A549 (cell line): ENCODE measurements at regions not wholly inside any gene's neighbourhood (a gene's known extent, or its start where the extent isn't known, plus 50 kb on each side); places are given as distances from the start of the nearest gene placed in this dataset.

Experiments used
- ATAC-seq, 2 experiments: fragments of 200-7000 bp in 1 of 2; fragments of >200 bp in 1 of 2; cut with Nextera tagmentation in 1 of 2; cut with Tn5 transposase in 1 of 2; 3 replicates each; pipeline versions ENCODE4 v1.8.0 to v1.9.1; 2018 to 2020; ENCODE audit warnings: mild to moderate bottlenecking in 1 of 2, moderate library complexity in 1 of 2
- CTCF ChIA-PET: fragments of 300-600 bp; sonication (Branson Sonifier 250); formaldehyde crosslinking; extraction: SDS; loops from one replicate; lab custom pipeline; 2021; ENCODE audit warnings: antibody characterized with exemption, inconsistent platforms; lab: Yijun Ruan, JAX
- POLR2A ChIA-PET: fragments of 350-600 bp; formaldehyde crosslinking; extraction: SDS; loops from one replicate; lab custom pipeline; 2021; ENCODE audit warnings: antibody characterized with exemption, inconsistent platforms; lab: Yijun Ruan, JAX
- DNase-seq, 2 experiments: peaks; one replicate each; pipeline versions ENCODE4 v3.0.0 to v3.0.0-alpha.2; 2011 to 2016; ENCODE audit warnings: low read depth in 1 of 2, low spot score in 1 of 2
- FAIRE-seq: peaks from 2 replicates; lab custom pipeline; 2011; peaks lifted over from hg19 to GRCh38; lab: Jason Lieb, UNC
- H3K27ac ChIP-seq, 2 experiments: fragments of >200 bp; sonication (Bioruptor Twin); formaldehyde crosslinking; 3 replicates each; pipeline ENCODE4 v1.5.1; 2016 to 2017
- H3K4me1 ChIP-seq: fragments of >200 bp; sonication (Bioruptor Twin); formaldehyde crosslinking; 3 replicates; pipeline ENCODE4 v1.6.1; 2016
- H3K4me2 ChIP-seq: fragments of >200 bp; sonication (Bioruptor Twin); formaldehyde crosslinking; 3 replicates; pipeline ENCODE4 v1.6.1; 2016
- H3K4me3 ChIP-seq: fragments of >200 bp; sonication (Bioruptor Twin); formaldehyde crosslinking; 3 replicates; pipeline ENCODE4 v1.5.1; 2016
- H3K9me3 ChIP-seq: fragments of >200 bp; sonication (Bioruptor Twin); formaldehyde crosslinking; 3 replicates; pipeline ENCODE4 v1.6.1; 2016
- CBX2 ChIP-seq: fragments of 200-600 bp; sonication (generic); IDR thresholded peaks from 2 replicates; pipeline ENCODE4 v1.6.1; 2016; ENCODE audit warnings: low read depth, mild to moderate bottlenecking, borderline replicate concordance
- CBX8 ChIP-seq: fragments of 200-600 bp; sonication (generic); IDR thresholded peaks from 2 replicates; pipeline ENCODE4 v1.6.1; 2016
- CEBPB ChIP-seq, 2 experiments: fragments of >200 bp in 1 of 2; sonication (Bioruptor Twin) in 1 of 2; formaldehyde crosslinking in 1 of 2; IDR thresholded peaks; 2 replicates each; pipeline ENCODE4 v1.6.1; 2012 to 2016
- EHMT2 ChIP-seq: fragments of 200-600 bp; sonication (generic); IDR thresholded peaks from 2 replicates; pipeline ENCODE4 v1.6.1; 2016; ENCODE audit warnings: antibody characterized with exemption, low read depth, mild to moderate bottlenecking, moderate library complexity
- ESRRA ChIP-seq: fragments of 150-350 bp; IDR thresholded peaks from 2 replicates; pipeline ENCODE4 v1.6.1; 2014; ENCODE audit warnings: mild to moderate bottlenecking, low read length, borderline replicate concordance
- FOSB ChIP-seq: fragments of 250-450 bp; sonication (Bioruptor Pico); IDR thresholded peaks from 2 replicates; pipeline ENCODE4 v1.5.0; 2020; ENCODE audit warnings: mild to moderate bottlenecking, moderate library complexity
- HOXB13 ChIP-seq: fragments of 250-450 bp; sonication (Bioruptor Pico); IDR thresholded peaks from 2 replicates; pipeline ENCODE4 v1.5.0; 2020; ENCODE audit warnings: low read depth, mild to moderate bottlenecking, moderate library complexity
- JUNB ChIP-seq: fragments of >200 bp; sonication (Bioruptor Twin); formaldehyde crosslinking; IDR thresholded peaks from 2 replicates; pipeline ENCODE4 v1.6.1; 2016
- KDM1A ChIP-seq: fragments of 200-600 bp; sonication (generic); IDR thresholded peaks from 2 replicates; pipeline ENCODE4 v1.6.1; 2016; ENCODE audit warnings: low read depth, mild to moderate bottlenecking
- MAFK ChIP-seq: fragments of 450-650 bp; IDR thresholded peaks from 2 replicates; pipeline ENCODE4 v1.6.1; 2014; ENCODE audit not compliant: partially characterized antibody
- MAZ ChIP-seq: fragments of 150-350 bp; IDR thresholded peaks from 2 replicates; pipeline ENCODE4 v1.6.1; 2014; ENCODE audit warnings: antibody characterized with exemption, low read depth, low read length, borderline replicate concordance
- RAD21 ChIP-seq, 2 experiments: fragments of >200 bp in 1 of 2; sonication (Bioruptor Twin) in 1 of 2; formaldehyde crosslinking in 1 of 2; IDR thresholded peaks in 1 of 2; conservative IDR thresholded peaks in 1 of 2; 2 replicates in 1 of 2; 3 replicates in 1 of 2; pipeline ENCODE4 v1.6.1; 2012 to 2018; ENCODE audit warnings: inconsistent platforms in 1 of 2
- RARB ChIP-seq: fragments of 250-450 bp; sonication (Bioruptor Pico); IDR thresholded peaks from 2 replicates; pipeline ENCODE4 v1.8.0; 2021; ENCODE audit warnings: mild to moderate bottlenecking, moderate library complexity
- SMC3 ChIP-seq: fragments of >200 bp; sonication (Bioruptor Twin); formaldehyde crosslinking; IDR thresholded peaks from 3 replicates; pipeline ENCODE4 v1.6.1; 2018; ENCODE audit warnings: inconsistent platforms
- SREBF2 ChIP-seq: fragments of 450-650 bp; IDR thresholded peaks from 2 replicates; pipeline ENCODE4 v1.6.1; 2014; ENCODE audit warnings: mild to moderate bottlenecking, moderate library complexity
- TFCP2L1 ChIP-seq: fragments of 250-450 bp; sonication (Bioruptor Pico); IDR thresholded peaks from 2 replicates; pipeline ENCODE4 v1.5.0; 2021; ENCODE audit warnings: mild to moderate bottlenecking
- TP53 ChIP-seq: fragments of 250-450 bp; sonication (Bioruptor Pico); IDR thresholded peaks from 2 replicates; pipeline ENCODE4 v1.5.0; 2021; ENCODE audit warnings: mild to moderate bottlenecking, moderate library complexity
- ZFP36 ChIP-seq: fragments of 450-650 bp; IDR thresholded peaks from 2 replicates; pipeline ENCODE4 v1.6.1; 2014; ENCODE audit warnings: borderline replicate concordance; ENCODE audit not compliant: partially characterized antibody
- WGBS: methylation state at CpG from one replicate; pipeline ENCODE4 v1.1.6; 2017; ENCODE audit errors: missing lambda C conversion rate; 5-methylcytosine and 5-hydroxymethylcytosine counted together
- TF ChIP-seq, protein P1 (sequence below): fragments of 200-600 bp; sonication (generic); IDR thresholded peaks from 2 replicates; pipeline ENCODE4 v1.6.1; 2016; ENCODE audit warnings: antibody characterized with exemption, mild to moderate bottlenecking, moderate library complexity
- TF ChIP-seq, protein P2 (sequence below): IDR thresholded peaks from 2 replicates; pipeline ENCODE4 v1.6.1; 2012; ENCODE audit warnings: low read depth, borderline replicate concordance

DNA sequence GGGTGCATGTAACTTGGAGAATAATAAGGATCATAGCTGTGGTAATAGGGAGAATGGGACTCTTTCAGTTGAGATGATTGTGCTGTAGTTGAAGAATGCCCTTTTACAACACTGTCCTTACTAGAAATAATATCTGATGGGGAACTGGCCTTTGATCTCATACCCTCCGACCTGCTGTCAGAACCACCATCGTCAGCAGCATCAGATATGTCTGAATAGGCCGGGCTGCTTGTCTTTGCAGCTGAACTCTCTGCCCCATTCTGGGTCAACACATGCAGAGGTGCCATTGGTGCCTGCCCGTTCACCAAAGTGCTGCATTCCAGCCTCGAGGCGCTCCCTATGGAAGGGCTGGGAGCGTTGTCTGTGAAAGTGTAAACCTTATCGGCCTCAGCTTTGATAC is 99.1 kb downstream of the ZNF608 start (continued):
- TF ChIP-seq RAD21 (conservative IDR thresholded peaks at IDR 0.05 in 1 of 2, IDR thresholded peaks at IDR 0.05 in 1 of 2), result no peak
- TF ChIP-seq, protein P1, sequence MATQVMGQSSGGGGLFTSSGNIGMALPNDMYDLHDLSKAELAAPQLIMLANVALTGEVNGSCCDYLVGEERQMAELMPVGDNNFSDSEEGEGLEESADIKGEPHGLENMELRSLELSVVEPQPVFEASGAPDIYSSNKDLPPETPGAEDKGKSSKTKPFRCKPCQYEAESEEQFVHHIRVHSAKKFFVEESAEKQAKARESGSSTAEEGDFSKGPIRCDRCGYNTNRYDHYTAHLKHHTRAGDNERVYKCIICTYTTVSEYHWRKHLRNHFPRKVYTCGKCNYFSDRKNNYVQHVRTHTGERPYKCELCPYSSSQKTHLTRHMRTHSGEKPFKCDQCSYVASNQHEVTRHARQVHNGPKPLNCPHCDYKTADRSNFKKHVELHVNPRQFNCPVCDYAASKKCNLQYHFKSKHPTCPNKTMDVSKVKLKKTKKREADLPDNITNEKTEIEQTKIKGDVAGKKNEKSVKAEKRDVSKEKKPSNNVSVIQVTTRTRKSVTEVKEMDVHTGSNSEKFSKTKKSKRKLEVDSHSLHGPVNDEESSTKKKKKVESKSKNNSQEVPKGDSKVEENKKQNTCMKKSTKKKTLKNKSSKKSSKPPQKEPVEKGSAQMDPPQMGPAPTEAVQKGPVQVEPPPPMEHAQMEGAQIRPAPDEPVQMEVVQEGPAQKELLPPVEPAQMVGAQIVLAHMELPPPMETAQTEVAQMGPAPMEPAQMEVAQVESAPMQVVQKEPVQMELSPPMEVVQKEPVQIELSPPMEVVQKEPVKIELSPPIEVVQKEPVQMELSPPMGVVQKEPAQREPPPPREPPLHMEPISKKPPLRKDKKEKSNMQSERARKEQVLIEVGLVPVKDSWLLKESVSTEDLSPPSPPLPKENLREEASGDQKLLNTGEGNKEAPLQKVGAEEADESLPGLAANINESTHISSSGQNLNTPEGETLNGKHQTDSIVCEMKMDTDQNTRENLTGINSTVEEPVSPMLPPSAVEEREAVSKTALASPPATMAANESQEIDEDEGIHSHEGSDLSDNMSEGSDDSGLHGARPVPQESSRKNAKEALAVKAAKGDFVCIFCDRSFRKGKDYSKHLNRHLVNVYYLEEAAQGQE, result no peak

DNA sequence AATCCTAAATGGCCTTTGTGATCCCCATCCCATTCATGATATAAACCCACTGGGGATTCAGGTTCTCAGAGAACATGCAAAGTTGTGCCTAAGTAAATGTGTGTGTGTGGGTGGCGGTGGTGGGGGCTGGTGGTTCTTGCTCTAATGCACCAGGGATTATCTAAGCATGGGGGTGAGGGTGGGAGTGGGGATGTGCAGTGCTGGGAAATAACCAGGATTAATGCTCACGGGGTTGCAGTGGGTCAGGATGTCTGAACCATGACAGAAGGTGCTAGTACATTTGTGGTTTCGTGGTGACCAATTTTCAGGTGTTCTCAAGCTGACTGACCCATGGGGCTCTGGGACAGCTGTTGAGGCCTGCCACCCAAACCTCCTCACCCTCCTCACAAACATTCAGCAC is 101.0 kb downstream of the ZNF608 start:
- no peak for TF ChIP-seq ESRRA
- TF ChIP-seq RARB (CRISPR knock-in tag), result no peak
- no peak for TF ChIP-seq ZFP36
- TF ChIP-seq, all 56 proteins: peak for 0
- ATAC-seq (no peak), FAIRE-seq (no peak), DNase-seq (no peak)
- Histone ChIP-seq H3K4me2 (no peak overlapping the region), H3K27ac (no peak overlapping the region), H3K9me3 (no peaks in the 10 kb centered on the region), H3K4me1 (peaks cover 13% of the 10 kb centered on the region; the same call in 2 of the 3 replicates), H3K4me3 (no peak overlapping the region)
- ChIA-PET POLR2A (no interaction called here), CTCF (no interaction called here)
- WGBS, result 98% methylated on average over 3 of the region's 3 CpGs

DNA sequence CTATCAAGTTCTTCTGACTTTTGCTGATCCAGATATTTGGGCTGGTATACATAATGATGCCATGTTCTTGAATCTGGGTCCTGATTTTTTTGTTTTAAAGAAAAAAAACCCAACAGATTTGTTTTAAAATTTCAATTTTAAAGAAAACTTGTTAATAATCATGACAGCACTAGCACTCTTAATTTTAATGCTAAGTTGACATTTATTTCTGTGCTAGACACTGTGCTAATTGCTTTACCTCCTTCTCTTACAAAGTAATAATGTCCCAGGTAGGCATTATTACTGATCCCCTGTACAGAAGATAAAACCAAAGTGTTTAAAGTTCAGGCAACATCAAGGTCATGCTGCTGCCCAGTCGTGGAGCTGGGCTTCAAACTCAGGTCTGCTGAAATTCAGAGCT is 101.9 kb downstream of the ZNF608 start:
- FAIRE-seq, result no peak
- Histone ChIP-seq H3K9me3 (no peaks in the 10 kb centered on the region), H3K4me3 (no peak overlapping the region), H3K4me2 (no peak overlapping the region), H3K27ac (no peak overlapping the region), H3K4me1 (peaks cover 11% of the 10 kb centered on the region; the same call in 2 of the 3 replicates)
- POLR2A ChIA-PET, result no interaction called here
- ATAC-seq, result no peak
- DNase-seq, result no peak
- WGBS, result 58% methylated on average over 1 of the region's 1 CpG
- TF ChIP-seq TFCP2L1, result no peak
- no peak for TF ChIP-seq EHMT2
- peak; percentile 69 for TF ChIP-seq MAFK
- CTCF ChIA-PET, result no interaction called here

DNA sequence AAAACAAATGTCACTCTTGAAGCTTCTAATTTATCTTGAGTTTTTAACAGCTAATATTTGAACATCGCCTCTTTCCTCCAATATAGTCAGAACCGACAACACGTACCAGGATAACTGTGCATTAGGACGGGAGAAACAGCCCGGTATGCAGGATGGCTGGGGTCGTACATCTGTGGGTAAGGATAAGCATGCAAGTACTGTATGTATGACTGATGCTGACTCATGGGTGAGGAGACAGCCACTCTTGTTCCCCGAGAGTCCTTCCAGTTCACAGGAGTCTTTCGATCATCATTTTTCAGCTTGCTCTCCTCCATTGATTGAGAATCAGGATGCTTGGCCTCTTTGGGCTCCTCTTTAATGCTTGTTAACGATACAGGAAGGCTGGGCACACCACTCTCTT is 102.3 kb downstream of the ZNF608 start:
- CTCF ChIA-PET, result no interaction called here
- no peak for TF ChIP-seq SREBF2
- TF ChIP-seq MAFK, result no peak
- no peak for TF ChIP-seq RAD21 (conservative IDR thresholded peaks at IDR 0.05 in 1 of 2, IDR thresholded peaks at IDR 0.05 in 1 of 2)
- TF ChIP-seq CBX8, result no peak
- no peak for TF ChIP-seq SMC3
- no peak for TF ChIP-seq RARB (CRISPR knock-in tag)
- TF ChIP-seq TP53, result no peak
- TF ChIP-seq CBX2, result no peak
- TF ChIP-seq KDM1A, result no peak
- no peak for TF ChIP-seq TFCP2L1
- no peak for TF ChIP-seq MAZ
- TF ChIP-seq FOSB (CRISPR knock-in tag), result no peak
- TF ChIP-seq CEBPB (IDR thresholded peaks at IDR 0.05), result no peak
- TF ChIP-seq, protein P2, sequence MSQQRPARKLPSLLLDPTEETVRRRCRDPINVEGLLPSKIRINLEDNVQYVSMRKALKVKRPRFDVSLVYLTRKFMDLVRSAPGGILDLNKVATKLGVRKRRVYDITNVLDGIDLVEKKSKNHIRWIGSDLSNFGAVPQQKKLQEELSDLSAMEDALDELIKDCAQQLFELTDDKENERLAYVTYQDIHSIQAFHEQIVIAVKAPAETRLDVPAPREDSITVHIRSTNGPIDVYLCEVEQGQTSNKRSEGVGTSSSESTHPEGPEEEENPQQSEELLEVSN, result no peak
- no peak for TF ChIP-seq HOXB13 (CRISPR knock-in tag)
- TF ChIP-seq JUNB, result no peak
- TF ChIP-seq, all 56 proteins: peak for 0
- Histone ChIP-seq H3K4me3 (no peak overlapping the region), H3K27ac (no peak overlapping the region), H3K4me2 (no peak overlapping the region), H3K4me1 (peaks cover 14% of the 10 kb centered on the region; the same call in 2 of the 3 replicates), H3K9me3 (no peaks in the 10 kb centered on the region)
- FAIRE-seq (no peak), DNase-seq (no peak), ATAC-seq (no peak; a peak in 1 of 6 replicates)
- WGBS, result 75% methylated on average over 9 of the region's 9 CpGs
- POLR2A ChIA-PET, result no interaction called here
